NCI-H1436 treated with DMSO at 0.1 percent for 48 hours (cell line): ENCODE measurements at regions not wholly inside any gene's neighbourhood (a gene's known extent, or its start where the extent isn't known, plus 50 kb on each side); places are given as distances from the start of the nearest gene placed in this dataset.
"Not testable (repeated sequence)": the region's sequence is repeated elsewhere in the genome, so short reads cannot be mapped to it uniquely, and the experiment has no call there.

ENCODE experiments used
- DNase-seq: peaks from one replicate; lab custom pipeline; 2025; lab: John Stamatoyannopoulos, UW

DNA sequence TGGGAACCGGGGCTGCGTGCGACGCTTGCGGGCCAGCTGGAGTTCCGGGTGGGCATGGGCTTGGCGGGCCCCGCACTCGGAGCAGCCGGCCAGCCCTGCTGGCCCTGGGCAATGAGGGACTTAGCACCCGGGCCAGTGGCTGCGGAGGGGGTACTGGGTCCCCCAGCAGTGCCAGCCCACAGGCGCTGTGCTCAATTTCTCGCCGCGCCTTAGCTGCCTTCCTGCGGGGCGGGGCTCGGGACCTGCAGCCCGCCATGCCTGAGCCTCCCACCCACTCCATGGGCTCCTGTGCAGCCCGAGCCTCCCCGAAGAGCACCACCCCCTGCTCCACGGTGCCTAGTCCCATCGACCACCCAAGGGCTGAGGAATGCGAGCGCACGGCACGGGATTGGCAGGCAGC lies 63.8 kb downstream of the PLXNA1 start:
- DNase-seq: not testable (repeated sequence)

DNA sequence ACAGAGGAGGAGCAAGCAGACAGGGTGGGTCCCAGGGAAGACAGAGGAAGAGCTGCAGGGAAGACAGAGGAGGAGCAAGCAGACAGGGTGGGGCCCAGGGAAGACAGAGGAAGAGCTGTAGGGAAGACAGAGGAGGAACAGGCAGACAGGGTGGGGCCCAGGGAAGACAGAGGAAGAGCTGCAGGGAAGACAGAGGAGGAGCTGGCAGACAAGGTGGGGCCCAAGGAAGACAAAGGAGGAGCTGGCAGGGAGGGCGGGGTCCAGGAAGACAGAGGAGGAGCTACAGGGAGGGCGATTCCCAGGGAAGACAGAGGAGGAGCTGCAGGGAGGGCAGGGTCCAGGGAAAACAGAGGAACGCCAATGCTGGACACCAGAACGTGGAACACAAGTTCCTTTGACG lies 66.5 kb downstream of the PLXNA1 start:
- DNase-seq: no peak

DNA sequence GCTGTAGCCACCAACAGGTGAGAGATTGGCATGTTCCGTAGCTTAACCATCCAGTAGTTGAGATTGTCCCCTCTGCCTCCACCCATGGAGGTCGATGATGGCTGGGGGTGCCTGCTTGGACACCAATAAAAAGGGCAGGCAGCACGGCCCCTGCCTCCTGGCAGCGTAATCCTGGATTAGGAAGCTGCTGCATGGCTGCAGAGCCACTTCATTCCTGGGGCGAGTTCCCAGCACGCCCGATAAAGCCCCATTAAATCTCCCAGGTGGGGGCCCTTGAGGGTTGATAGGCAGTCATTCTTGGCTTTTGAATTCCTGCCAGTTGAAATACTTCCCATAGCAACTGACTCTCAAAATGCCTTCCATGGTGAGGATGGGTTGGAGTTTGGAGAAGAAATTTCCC lies 67.8 kb downstream of the PLXNA1 start:
- DNase-seq: no peak

DNA sequence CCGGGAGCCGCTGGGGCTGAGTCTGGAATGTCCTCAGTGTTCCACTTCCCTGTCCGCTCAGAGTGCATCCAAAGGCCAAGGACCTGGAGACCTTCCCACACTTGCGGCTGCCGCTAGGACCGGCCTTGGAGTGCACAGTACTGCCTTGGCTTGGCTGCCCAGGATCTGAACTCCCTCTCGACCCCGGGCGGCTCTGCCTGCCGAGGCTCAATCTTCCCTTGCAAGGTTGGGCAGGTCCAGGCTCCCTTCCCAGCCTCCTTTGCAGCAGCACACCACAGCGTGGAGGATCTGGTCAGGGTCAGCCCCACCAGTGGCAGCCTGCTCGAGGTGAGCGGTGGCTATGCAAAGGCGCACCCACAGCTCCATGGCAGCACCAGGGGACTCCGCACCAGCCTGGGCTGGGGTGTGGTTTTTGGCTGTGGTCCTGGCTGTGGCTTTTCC lies 69.2 kb downstream of the PLXNA1 start:
- DNase-seq: no peak

DNA sequence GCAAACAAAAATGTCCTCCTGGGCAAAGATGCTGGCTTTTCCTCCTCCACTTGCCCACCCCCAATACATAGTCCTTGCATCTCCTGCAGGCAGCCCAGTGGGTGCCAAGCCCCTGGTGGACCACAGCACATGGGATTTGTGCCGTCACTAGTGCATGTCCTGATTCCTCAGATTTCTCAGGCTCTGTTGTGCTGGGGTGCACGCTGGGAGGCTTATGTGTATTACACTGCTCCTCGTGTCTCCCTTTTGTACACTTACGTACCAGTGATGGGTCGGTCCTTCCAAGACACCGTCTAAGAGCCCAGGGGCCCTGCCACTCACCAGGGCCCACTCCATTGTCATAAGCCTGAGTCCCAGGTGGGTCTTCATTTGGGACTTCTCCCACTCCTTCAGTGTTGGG lies 70.1 kb downstream of the PLXNA1 start:
- DNase-seq: no peak

DNA sequence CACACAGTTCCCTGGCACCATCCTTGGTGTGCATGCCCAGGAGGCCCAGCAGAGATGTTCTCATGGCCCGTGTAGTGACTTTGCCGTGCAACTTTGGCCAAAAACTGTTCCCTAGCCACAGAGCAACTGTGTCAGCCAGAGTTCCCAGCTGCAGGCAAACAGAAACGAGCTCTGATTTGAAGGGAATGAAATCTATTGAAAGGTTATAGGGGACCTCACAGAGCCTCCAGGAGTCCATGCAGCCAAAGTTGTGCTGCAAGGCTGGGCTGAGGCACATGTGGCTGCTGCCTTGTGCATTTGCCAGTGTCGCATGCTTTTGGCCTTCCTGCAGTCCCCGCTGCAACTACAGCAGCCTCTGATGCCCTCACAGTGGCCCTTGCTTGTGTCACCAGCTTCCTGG lies 70.5 kb downstream of the PLXNA1 start:
- no peak for DNase-seq

DNA sequence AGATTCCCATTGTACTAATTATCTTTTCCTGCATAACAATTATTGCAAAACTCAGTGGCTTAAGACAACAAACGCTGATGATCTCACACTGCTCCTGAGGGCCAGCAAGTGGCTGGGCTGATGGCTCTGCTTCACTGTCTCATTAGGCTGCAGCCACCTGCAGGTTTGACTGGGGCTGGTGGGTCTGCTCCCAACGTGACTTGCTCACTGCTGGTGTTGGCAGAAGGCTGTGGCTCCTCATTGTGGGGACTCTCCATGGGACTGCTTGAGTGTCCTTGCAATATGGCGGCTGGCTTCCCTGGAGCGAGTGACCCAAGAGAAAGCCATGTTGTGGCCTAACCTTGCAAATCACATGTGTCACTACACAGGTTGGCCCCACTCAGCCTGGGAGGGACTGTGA lies 71.1 kb downstream of the PLXNA1 start:
- no peak for DNase-seq

DNA sequence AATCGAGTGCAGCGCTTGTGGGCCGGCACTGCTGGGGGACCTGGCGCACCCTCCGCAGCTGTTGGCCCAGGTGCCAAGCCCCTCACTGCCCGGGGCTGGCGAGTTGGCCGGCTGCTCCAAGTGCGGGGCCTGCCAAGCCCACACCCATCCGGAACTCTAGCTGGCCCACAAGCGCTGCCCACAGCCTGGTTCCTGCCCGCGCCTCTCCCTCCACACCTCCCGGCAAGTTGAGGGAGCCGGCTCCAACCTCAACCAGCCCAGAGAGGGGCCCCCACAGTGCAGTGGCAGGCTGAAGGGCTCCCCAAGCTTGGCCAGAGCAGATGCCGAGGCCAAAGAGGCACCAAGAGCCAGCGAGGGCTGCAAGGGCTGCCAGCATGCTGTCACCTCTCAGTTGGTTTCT lies 73.4 kb downstream of the PLXNA1 start:
- no peak for DNase-seq

DNA sequence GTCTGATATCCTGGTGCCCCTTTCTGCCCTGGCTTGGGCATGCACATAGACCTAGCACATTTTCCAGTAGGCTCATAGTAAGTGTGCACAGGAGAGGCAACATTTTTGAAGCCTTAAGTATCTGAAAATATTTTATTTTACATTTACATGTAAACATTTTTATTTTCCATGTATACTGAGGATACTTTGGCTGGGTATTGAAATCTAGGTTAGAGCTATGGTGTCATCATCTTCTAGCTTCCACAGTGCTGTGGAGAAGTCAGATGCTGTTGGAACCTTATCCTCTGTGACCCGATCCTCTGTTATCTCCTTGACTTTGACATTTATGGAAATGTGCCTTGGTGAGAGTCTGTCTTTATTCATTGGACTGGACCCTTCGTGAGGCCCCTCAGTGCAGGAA lies 74.1 kb downstream of the PLXNA1 start:
- DNase-seq: no peak

DNA sequence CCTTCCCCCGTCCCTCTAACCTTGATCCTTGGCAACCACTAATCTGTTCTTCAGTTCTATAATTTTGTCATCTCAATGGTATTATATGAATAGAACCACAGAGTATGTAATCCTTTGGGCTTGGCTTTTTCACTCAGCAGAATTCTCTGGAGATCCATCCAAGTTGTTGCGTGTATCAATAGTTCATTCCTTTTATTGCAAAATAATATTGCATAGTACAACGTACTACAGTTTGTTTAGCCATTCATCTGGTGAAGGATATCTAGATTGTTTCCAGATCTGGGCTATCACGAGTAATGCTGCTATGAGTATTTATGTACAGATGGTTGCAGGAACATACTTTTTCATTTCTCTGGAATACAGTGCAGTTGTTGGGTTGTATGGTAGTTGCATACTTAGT lies 76.2 kb downstream of the PLXNA1 start:
- DNase-seq: no peak

DNA sequence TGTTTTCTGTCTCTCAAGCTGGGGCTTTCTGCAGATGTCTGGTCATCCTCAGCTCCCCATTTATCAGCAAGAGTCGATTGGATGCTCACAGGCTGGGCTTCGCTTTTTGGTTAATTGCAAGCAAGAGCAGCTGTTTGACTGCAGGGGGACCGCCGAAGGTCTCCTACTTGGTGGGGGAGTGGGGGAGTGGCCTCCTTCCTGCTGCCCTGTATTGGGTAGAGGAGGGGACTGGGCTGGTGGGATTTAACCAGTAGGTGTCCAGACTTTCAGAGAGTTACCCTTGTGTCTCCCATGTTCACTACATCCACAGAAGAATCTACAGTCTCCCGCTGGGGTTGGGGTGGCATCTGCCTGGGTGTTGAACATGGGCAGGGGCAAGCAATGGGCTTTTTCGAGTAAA lies 78.7 kb downstream of the PLXNA1 start:
- DNase-seq: no peak

DNA sequence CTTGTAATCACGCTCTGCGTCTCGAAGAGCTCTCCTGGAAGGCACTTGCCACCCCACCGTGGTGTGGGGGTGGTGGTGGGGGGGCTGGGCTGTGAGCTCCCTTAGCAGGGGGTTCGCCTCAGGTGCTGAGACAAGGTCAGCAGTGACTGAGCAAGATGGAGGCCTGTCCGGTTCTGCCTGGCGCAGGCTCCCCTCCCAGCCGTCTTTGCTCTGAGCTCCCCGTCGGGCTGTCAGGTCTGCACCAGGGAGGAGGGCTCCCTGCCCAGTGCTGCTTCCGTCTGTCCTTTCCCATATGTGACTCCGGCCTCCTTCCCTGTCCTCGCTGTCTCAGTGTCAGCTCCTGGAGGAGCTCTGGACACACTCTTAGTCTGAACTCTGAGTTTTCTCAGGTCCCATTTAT lies 80.0 kb downstream of the PLXNA1 start:
- no peak for DNase-seq

DNA sequence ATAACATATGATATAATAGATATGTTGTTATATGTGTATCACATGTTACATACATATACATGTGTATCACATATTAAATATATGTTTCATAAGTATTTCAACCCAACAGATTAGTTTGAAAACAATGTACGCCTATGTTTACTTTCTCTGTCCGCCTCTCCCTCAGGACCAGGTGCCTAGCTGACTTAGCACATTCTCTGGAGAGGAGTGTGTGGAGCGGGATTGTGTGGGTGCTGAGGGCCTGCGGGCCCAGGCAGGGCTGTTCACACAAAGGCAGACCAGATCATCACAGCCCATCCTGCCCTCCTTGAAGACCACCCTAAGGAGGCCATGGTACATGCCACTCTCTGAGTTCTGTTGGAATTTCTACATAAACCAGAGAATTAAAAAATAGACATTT lies 81.0 kb downstream of the PLXNA1 start:
- no peak for DNase-seq

DNA sequence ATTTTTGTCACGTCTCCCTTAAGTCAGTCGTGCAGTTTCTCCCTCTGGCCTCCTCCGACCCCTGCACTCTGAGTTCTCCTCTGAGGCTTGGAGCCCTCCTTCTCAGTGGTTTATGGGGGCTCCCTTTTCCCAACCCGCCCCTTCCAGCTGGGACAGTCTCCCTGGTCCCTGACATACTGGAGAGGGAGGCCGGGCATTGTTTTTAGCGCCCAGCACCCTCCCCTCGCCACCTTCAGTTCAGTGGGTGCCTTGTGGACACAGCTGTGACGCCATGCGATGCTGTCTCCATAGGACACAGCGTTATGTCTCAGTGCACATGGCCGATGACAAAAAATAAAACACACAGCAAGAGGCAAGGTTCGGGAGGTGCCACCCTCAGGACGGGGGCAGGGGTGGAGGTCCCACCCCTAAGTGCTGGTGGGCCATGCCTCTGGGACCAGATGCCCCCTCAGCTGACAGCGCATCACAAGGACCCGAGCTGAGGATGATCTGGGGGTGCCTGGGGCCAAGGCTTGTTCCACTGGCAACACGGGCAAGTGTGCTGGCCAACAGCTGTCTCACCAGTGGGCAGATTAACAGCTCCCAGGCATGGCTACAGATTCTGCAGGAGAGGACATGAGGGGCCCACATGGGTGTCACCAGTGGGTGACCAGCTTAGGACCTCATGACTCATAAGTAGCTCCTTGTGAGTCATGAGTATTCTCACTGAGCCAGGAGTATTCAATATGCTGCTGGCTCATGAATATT lies 81.6 kb downstream of the PLXNA1 start:
- no peak for DNase-seq

DNA sequence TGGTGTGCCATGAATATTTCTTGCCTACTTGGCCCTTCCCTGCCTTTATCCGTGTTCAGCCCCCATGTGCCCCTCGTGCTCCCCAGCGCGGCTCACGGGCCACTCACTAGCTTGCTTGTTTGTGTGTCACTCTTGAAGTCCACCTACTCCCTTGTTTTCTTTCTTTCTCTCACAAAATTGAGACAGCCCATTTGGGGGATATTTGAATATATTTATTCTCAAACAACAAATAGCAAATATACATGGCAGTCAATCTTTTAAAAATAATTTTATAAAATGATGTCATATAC lies 82.2 kb downstream of the PLXNA1 start:
- DNase-seq: no peak

DNA sequence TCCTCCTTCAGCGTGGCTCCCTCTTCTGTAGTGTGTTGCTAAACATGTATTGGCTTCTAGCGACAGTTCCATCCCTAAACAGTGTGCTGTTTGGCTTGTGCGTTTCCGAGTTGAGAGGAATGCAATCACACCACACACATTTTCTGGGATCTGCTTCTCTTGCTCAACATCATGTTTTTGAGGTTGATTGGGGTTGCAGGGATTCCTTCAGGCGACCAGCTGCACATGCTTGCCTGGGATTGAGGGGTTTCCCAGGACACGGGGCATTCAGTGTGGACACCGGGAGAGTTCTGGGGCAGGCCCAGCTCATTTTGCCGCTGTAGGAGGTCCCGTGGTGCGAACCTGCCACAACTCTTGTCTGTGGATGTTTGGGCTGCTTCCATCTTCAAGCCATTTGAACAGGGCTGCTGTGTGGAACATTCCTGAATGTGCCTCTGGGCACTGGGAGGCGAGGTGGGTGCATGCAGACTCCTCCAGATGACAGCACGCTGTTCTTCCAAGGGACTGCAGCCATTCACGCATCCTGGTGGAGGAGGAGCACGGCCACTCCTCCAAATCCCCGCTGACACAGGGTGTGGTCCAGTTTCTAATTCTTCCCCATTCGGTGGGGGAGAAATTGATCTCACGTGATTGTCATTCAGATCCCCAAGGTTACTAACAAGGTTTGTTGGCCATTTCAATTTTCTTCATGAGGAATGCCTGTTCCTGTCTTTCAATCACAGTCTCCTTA lies 82.8 kb downstream of the PLXNA1 start:
- no peak for DNase-seq

DNA sequence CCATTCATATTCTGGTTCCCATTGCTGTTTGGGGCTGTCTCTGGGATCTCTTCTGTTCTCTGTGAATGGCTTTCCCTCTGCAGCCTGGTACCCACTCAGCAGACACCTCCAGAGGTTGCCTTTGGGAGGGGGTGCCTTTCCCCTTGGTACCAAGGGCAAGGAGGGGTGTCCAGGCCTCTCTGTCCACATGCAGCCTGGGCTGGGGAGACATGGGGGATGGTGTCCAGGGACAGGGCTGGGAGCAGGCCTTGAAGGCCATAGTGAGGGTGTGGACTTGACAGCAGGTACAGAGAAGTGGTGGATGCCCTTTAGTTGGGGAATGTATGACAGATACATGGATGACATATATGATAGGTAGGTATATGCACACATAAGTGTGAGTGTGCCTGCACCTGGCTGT lies 83.7 kb downstream of the PLXNA1 start:
- DNase-seq: no peak

DNA sequence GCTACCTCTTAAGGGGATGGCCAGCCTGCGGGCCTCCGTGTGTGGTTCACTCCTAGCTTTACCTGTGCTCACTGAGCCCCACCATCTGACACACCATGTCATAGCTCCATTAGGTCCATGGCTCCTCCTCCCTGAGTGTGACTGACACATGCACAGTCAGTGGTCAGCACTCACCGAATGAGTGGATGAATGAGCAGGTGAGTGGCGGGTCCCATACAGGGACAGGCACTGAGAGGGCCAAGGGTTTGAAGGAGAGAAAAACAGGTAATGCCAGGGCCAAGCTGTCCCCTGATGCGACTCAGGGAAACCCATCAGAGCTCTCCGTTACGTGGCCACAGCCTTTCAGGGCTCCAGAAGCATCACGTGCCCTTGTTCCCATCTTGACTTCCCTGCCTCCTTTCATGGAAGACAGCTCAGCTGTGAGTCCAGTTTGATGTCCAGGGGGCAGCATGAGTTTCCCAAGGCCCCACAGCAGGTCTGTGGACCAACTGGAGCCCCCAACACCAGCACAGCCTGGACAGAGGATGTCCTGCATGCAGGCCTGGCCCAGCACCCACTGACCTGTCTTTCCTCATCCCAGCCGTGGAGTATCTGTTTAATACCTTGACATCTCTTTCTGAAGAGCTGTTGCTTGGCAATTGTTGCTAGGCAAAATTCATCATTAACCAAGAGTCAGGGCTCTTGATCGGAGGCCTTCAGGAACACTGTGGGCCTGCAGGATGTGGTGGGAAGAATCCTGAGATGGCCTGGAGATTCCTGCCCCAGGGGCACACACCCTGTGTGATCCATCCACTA lies 84.4 kb downstream of the PLXNA1 start:
- DNase-seq: no peak

DNA sequence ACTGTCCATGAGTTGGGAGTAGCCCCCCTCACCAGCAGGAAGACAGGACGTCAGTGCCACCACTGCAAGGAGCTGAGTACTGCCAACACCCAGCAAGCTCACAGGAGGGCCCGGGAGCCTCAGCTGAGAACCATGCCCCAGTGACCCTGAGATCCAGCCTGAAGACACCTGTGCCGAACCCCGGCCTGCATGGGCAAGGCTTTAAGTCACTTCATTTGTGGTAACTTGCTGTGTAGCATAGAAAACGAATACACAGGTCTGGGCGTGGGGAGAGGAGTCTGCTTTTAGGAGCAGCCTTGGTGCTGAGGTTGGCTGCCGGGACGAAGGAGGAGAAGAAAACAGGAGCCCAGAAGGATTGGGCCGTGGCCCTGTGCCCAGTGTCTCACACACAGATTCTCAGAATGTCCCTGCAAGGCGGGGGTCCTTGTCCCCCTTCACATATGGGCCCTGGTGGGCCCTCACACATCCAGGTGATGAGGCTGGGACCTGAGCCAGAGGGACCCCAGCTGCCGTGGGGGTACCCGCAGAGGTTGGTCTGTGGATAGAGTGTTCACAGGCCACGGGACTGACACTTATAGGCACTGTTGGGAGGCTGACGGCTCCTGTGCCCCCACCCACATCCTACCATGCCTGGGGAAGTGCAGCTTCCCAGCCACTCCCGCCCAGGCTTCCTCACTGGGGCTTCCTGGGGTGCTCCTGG lies 85.3 kb downstream of the PLXNA1 start:
- no peak for DNase-seq

DNA sequence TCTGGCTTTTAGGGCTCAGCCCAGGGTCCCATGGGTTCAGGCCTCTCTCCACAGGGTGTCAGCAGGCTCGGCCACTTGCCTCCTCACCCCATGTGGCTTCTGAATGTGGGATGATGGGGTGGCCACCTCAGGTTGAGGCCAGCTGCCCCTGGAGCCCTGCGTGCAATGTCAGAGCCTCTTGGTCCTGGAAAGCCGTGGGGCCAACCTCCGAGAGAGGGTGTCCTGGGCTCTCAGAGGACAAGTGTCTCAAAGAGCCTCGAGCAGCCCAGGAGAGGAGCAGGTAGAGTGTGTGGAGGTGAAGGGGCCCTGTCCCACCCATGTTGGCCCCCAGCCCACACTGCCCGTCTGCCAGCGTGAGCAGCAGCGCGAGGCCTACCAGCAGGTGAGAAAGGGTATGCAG lies 86.0 kb downstream of the PLXNA1 start:
- no peak for DNase-seq

DNA sequence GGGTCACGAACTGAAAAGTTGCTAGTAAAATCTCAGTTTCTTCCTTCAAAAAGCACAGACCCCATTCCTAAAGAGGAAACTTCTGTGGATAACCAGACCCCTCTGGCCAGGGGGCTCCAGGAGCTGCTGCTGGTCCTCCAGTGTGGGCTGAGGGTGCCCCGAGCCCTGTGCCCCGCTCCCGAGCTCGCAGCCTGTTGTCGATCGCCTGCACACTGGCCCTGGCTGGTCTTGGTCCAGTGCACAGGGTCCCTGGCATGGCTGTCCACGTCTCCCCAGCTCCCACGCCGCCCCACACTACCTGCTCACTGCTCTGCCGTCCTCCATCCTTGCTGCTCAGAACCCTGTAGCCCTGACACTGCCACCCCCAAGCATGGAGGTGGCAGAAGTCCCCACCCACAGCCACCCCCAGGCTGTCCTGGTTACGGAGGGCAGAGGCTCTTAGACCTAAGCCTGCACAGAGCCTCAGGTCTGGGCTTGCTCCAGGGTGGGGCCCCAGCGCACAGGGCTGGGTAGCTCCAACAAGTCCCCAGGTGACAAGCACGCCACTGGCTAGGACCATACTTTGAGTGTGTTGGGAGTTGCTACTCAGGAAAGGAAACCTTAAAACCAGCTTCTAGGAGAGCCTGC lies 87.0 kb downstream of the PLXNA1 start:
- DNase-seq: no peak

DNA sequence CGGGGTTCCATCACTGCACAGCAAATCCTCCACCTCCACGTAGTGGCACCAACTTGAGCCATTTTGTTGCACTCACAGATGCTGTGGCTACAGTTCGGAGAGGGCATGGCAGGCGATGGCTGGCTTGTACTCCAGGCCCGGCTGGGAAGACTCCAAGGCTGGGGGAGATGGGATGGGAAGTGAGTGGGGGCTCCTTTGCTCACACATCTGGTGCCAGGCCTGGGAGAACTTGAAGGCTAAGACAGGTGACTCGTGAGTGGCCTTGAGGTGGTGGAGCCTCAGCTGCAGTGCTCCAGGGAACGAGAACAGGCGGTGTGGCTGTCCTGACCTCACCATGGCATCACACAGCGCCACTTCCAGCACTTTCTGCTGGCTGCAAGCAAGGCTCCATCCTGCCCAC lies 87.9 kb downstream of the PLXNA1 start:
- no peak for DNase-seq
